B cell (primary cell): ENCODE measurements at regions not wholly inside any gene's neighbourhood (a gene's known extent, or its start where the extent isn't known, plus 50 kb on each side); places are given as distances from the start of the nearest gene placed in this dataset.
A peak's percentile ranks its signal among the peaks of the same experiment; 100 is the strongest.

Experiments
- ATAC-seq: fragments of 200-7000 bp; cut with Tn5 transposase; one replicate; pipeline ENCODE4 v1.10.0; 2021; ENCODE audit warnings: low read depth, mild to moderate bottlenecking, moderate number of reproducible peaks, moderate library complexity
- CTCF ChIA-PET: fragments of 350-600 bp; sonication (Branson Sonifier 250); formaldehyde crosslinking; loops from one replicate; lab custom pipeline; 2021; ENCODE audit warnings: antibody characterized with exemption, inconsistent platforms; lab: Charles Lee
- POLR2A ChIA-PET: fragments of 350-600 bp; sonication (Branson Sonifier 250); formaldehyde crosslinking; loops from one replicate; lab custom pipeline; 2021; ENCODE audit warnings: antibody characterized with exemption; lab: Charles Lee
- DNase-seq: peaks from one replicate; pipeline ENCODE4 v3.0.0; 2013
- H2AFZ ChIP-seq: 2 replicates; pipeline ENCODE4 v1.6.1; 2012; ENCODE audit warnings: mild to moderate bottlenecking, low read depth, low read length; ENCODE audit not compliant: insufficient read depth, poor library complexity, severe bottlenecking
- H3K27ac ChIP-seq, 2 donors: 1 replicate in 1 of 2; 2 replicates in 1 of 2; pipeline ENCODE4 v1.5.1; 2012 to 2013; ENCODE audit warnings: low read length in 2 of 2, mild to moderate bottlenecking in 2 of 2, moderate library complexity in 1 of 2
- H3K27me3 ChIP-seq, 4 experiments: fragments of 200-600 bp in 1 of 4; sonication (generic) in 1 of 4; replicated peaks in 1 of 4; 1 replicate in 2 of 4; 2 replicates in 2 of 4; pipeline versions ENCODE4 v1.6.1 to v1.7.0; 2013 to 2016; ENCODE audit warnings: low read length in 3 of 4, mild to moderate bottlenecking in 2 of 4, mixed read lengths in 1 of 4, moderate library complexity in 1 of 4; ENCODE audit not compliant: insufficient read depth in 4 of 4, control insufficient read depth in 3 of 4; ENCODE audit errors: control extremely low read depth in 1 of 4
- H3K36me3 ChIP-seq, 2 experiments: replicated peaks in 1 of 2; 1 replicate in 1 of 2; 2 replicates in 1 of 2; pipeline versions ENCODE4 v1.6.1 to v1.7.1; 2013; ENCODE audit warnings: low read length in 1 of 2; ENCODE audit not compliant: insufficient read depth in 2 of 2, control insufficient read depth in 1 of 2; ENCODE audit errors: control extremely low read depth in 1 of 2, extremely low read depth in 1 of 2
- H3K4me1 ChIP-seq, 2 donors: fragments of 200-600 bp in 1 of 2; sonication (generic) in 1 of 2; 1 replicate in 1 of 2; 2 replicates in 1 of 2; pipeline versions ENCODE4 v1.5.1 to v1.6.1; 2013 to 2017; ENCODE audit warnings: low read length in 2 of 2; ENCODE audit not compliant: control insufficient read depth in 2 of 2, insufficient read depth in 2 of 2
- H3K4me2 ChIP-seq: replicated peaks from 2 replicates; pipeline ENCODE3; 2012; ENCODE audit warnings: mild to moderate bottlenecking, low read depth, low read length; ENCODE audit not compliant: poor library complexity, severe bottlenecking
- H3K4me3 ChIP-seq, 5 experiments: fragments of 200-600 bp in 1 of 5; sonication (generic) in 1 of 5; 1 replicate in 3 of 5; 2 replicates in 2 of 5; pipeline versions ENCODE4 v1.5.1 to v1.7.0; 2011 to 2016; ENCODE audit warnings: low read length in 4 of 5, mild to moderate bottlenecking in 4 of 5, low read depth in 2 of 5, control low read depth in 1 of 5, moderate library complexity in 1 of 5; ENCODE audit not compliant: insufficient read depth in 1 of 5; ENCODE audit errors: control extremely low read depth in 1 of 5, extremely low read depth in 1 of 5
- H3K79me2 ChIP-seq: fragments of 200-600 bp; sonication (generic); one replicate; pipeline ENCODE4 v1.6.0; 2016; ENCODE audit warnings: low read length; ENCODE audit not compliant: control insufficient read depth, insufficient read depth
- H3K9ac ChIP-seq: fragments of 200-600 bp; sonication (generic); 2 replicates; pipeline ENCODE4 v1.6.1; 2017; ENCODE audit warnings: mild to moderate bottlenecking, low read length, moderate library complexity
- H3K9me3 ChIP-seq, 3 donors: one replicate each; pipeline versions ENCODE4 v1.6.1 to v1.7.1; 2013; ENCODE audit warnings: low read length in 2 of 3; ENCODE audit not compliant: control insufficient read depth in 2 of 3, insufficient read depth in 1 of 3; ENCODE audit errors: control extremely low read depth in 1 of 3
- H4K20me1 ChIP-seq: 2 replicates; pipeline ENCODE4 v1.6.0; 2012; ENCODE audit warnings: mild to moderate bottlenecking, low read length; ENCODE audit not compliant: insufficient read depth, control insufficient read depth, poor library complexity, severe bottlenecking
- H3K27ac Mint-ChIP-seq: one replicate; pipeline ENCODE4 v1.8.0; 2021; ENCODE audit warnings: mixed read lengths
- H3K27me3 Mint-ChIP-seq: one replicate; pipeline ENCODE4 v1.8.0; 2021; ENCODE audit warnings: mixed read lengths
- H3K4me1 Mint-ChIP-seq: one replicate; pipeline ENCODE4 v1.8.0; 2021; ENCODE audit warnings: mixed read lengths
- H3K4me3 Mint-ChIP-seq: one replicate; pipeline ENCODE4 v1.8.0; 2021; ENCODE audit warnings: mixed read lengths
- H3K9me3 Mint-ChIP-seq: one replicate; pipeline ENCODE4 v1.8.0; 2022; ENCODE audit warnings: mixed read lengths; ENCODE audit not compliant: insufficient read depth
- CTCF ChIP-seq: fragments of 200-600 bp; IDR thresholded peaks from one replicate; pipeline ENCODE4 v1.8.0; 2022; ENCODE audit warnings: antibody characterized with exemption, mild to moderate bottlenecking
- EZH2 ChIP-seq: IDR thresholded peaks from 2 replicates; pipeline ENCODE4 v1.6.1; 2012; ENCODE audit warnings: borderline replicate concordance, low read depth, mild to moderate bottlenecking, moderate library complexity, low read length; ENCODE audit not compliant: insufficient read depth, poor library complexity, severe bottlenecking
- WGBS: methylation state at CpG from one replicate; pipeline ENCODE4 v1.1.5; 2013; ENCODE audit warnings: missing lambda C conversion rate; ENCODE audit not compliant: insufficient coverage; 5-methylcytosine and 5-hydroxymethylcytosine counted together
- intact Hi-C: fragments of 100-400 bp; cut with micrococcal nuclease; formaldehyde crosslinking; loops from one replicate; pipeline ENCODE4 v1.10.0; 2022

GRCh38 chr2:88903749-88904353 lies 212.4 kb downstream of the RPIA start:
- no peak overlapping the region for H3K4me3 Mint-ChIP-seq
- H3K4me2 ChIP-seq: no peak overlapping the region
- POLR2A ChIA-PET: no interaction called here
- no peaks in the 10 kb centered on the region for H4K20me1 ChIP-seq
- DNase-seq (peak; percentile 61), ATAC-seq (peak; percentile 67)
- no peak overlapping the region for H3K9ac ChIP-seq
- H3K27me3 ChIP-seq: no peaks in the 10 kb centered on the region
- no peak overlapping the region for H3K4me3 ChIP-seq
- WGBS: no CpG with 5 or more reads among the region's 2 CpGs
- no peak overlapping the region for H3K27ac ChIP-seq
- peaks cover 4% of the 10 kb centered on the region for H3K4me1 Mint-ChIP-seq
- H3K27ac Mint-ChIP-seq: no peak overlapping the region
- H3K9me3 Mint-ChIP-seq: no peaks in the 10 kb centered on the region
- H3K79me2 ChIP-seq: no peaks in the 10 kb centered on the region
- CTCF ChIA-PET: interaction anchor here (0.7 to 2.6 kb wide), 16 partner anchors 8 to 249 kb away, joined by 3 to 14 read pairs (median 5); no protein-coding TSS in a partner anchor
- H3K36me3 ChIP-seq: peaks cover 0 to 1% of the 10 kb centered on the region in 2 experiments
- peaks cover 0 to 3% (median 2%) of the 10 kb centered on the region in 3 donors for H3K9me3 ChIP-seq
- intact Hi-C loops: loop anchor here (2.0 kb wide), 2 partner anchors 15 to 23 kb away; no protein-coding TSS in a partner anchor
- H3K4me1 ChIP-seq: no peaks in the 10 kb centered on the region
- no peak overlapping the region for H2AFZ ChIP-seq
- no peak for TF ChIP-seq EZH2
- peak; percentile 62 for TF ChIP-seq CTCF
- H3K27me3 Mint-ChIP-seq: no peaks in the 10 kb centered on the region

GRCh38 chr2:88913280-88913679 lies 221.8 kb downstream of the RPIA start:
- DNase-seq: no peak

More at GRCh38 chr2:88913280-88913679, 221.8 kb downstream of the RPIA start:
- H3K27ac Mint-ChIP-seq: no peak overlapping the region
- H3K9ac ChIP-seq: no peak overlapping the region
- no peak overlapping the region for H3K4me3 ChIP-seq
- no peak overlapping the region for H3K4me2 ChIP-seq
- no peaks in the 10 kb centered on the region for H3K79me2 ChIP-seq
- POLR2A ChIA-PET: no interaction called here
- H3K4me1 Mint-ChIP-seq: peaks cover 9% of the 10 kb centered on the region
- H3K9me3 ChIP-seq: peaks cover 0 to 16% (median 3%) of the 10 kb centered on the region in 3 donors
- no peak for ATAC-seq
- H3K27me3 ChIP-seq: no peaks in the 10 kb centered on the region
- H2AFZ ChIP-seq: no peak overlapping the region
- no peak overlapping the region for H3K4me3 Mint-ChIP-seq
- intact Hi-C loops: no loop called here
- no peaks in the 10 kb centered on the region for H3K9me3 Mint-ChIP-seq
- H3K27me3 Mint-ChIP-seq: no peaks in the 10 kb centered on the region
- CTCF ChIA-PET: no interaction called here
- no peaks in the 10 kb centered on the region for H4K20me1 ChIP-seq
- H3K4me1 ChIP-seq: peaks cover 0 to 6% of the 10 kb centered on the region in 2 donors
- TF ChIP-seq CTCF (no peak), EZH2 (no peak)
- H3K27ac ChIP-seq: no peak overlapping the region
- no peaks in the 10 kb centered on the region for H3K36me3 ChIP-seq
